ENCODE measurements at regions not wholly inside any gene's neighbourhood (a gene's known extent, or its start where the extent isn't known, plus 50 kb on each side); places are given as distances from the start of the nearest gene placed in this dataset.
"Not testable (repeated sequence)": the region's sequence is repeated elsewhere in the genome, so short reads cannot be mapped to it uniquely, and the experiment has no call there.

- DNase-seq (ENCODE audit: low spot score in 2 of 2) = no peak
- no peak for FAIRE-seq
Measured at GRCh38 chr6:2611092-2611491, 139.6 kb downstream of the MYLK4 start.

- FAIRE-seq (no peak), DNase-seq (ENCODE audit: low spot score in 2 of 2) (no peak)
Measured at GRCh38 chr6:2608503-2608902, 142.2 kb downstream of the MYLK4 start.

- DNase-seq (ENCODE audit: low spot score in 2 of 2) (no peak), FAIRE-seq (no peak)
Measured at GRCh38 chr6:2600363-2600762, 150.4 kb downstream of the MYLK4 start.

- FAIRE-seq (no peak), DNase-seq (ENCODE audit: low spot score in 2 of 2) (no peak)
Measured at GRCh38 chr6:2599817-2600216, 150.9 kb downstream of the MYLK4 start.

- DNase-seq (ENCODE audit: low spot score in 2 of 2) = no peak
- FAIRE-seq = no peak
Measured at GRCh38 chr6:2598867-2599266, 151.9 kb downstream of the MYLK4 start.

GRCh38 chr6:2597991-2598390 is 152.7 kb downstream of the MYLK4 start:
- FAIRE-seq = no peak

GRCh38 chr6:2597457-2597856 is 153.3 kb downstream of the MYLK4 start:
- not testable (repeated sequence) for DNase-seq (ENCODE audit: low spot score in 2 of 2); FAIRE-seq

More at GRCh38 chr6:2597991-2598390, 152.7 kb downstream of the MYLK4 start:
- DNase-seq (ENCODE audit: low spot score in 2 of 2) = no peak

GRCh38 chr6:2596222-2596621 is 154.5 kb downstream of the MYLK4 start:
- FAIRE-seq (no peak), DNase-seq (ENCODE audit: low spot score in 2 of 2) (no peak)

GRCh38 chr6:2594868-2595267 is 155.9 kb downstream of the MYLK4 start:
- DNase-seq (ENCODE audit: low spot score in 2 of 2) (no peak), FAIRE-seq (no peak)

GRCh38 chr6:2593167-2593566 is 157.6 kb downstream of the MYLK4 start:
- FAIRE-seq = no peak

GRCh38 chr6:2589171-2589661 is 161.5 kb downstream of the MYLK4 start:
- FAIRE-seq = no peak
- DNase-seq (ENCODE audit: low spot score in 2 of 2) = no peak

More at GRCh38 chr6:2593167-2593566, 157.6 kb downstream of the MYLK4 start:
- DNase-seq (ENCODE audit: low spot score in 2 of 2) = no peak

GRCh38 chr6:2583459-2583858 is 167.3 kb downstream of the MYLK4 start:
- FAIRE-seq (no peak), DNase-seq (ENCODE audit: low spot score in 2 of 2) (no peak)

GRCh38 chr6:2582268-2582667 is 168.5 kb downstream of the MYLK4 start:
- FAIRE-seq (no peak), DNase-seq (ENCODE audit: low spot score in 2 of 2) (no peak)

- no peak for DNase-seq (ENCODE audit: low spot score in 2 of 2)
Measured at GRCh38 chr6:2581611-2582010, 169.1 kb downstream of the MYLK4 start.

GRCh38 chr6:2581011-2581410 is 169.7 kb downstream of the MYLK4 start:
- DNase-seq (ENCODE audit: low spot score in 2 of 2) (no peak), FAIRE-seq (no peak)

More at GRCh38 chr6:2581611-2582010, 169.1 kb downstream of the MYLK4 start:
- no peak for FAIRE-seq

GRCh38 chr6:2579804-2580570 is 170.7 kb downstream of the MYLK4 start:
- FAIRE-seq = no peak
- DNase-seq (ENCODE audit: low spot score in 2 of 2) = no peak

GRCh38 chr6:2579241-2579761 is 171.4 kb downstream of the MYLK4 start:
- DNase-seq (ENCODE audit: low spot score in 2 of 2) (no peak), FAIRE-seq (no peak)

GRCh38 chr6:2578767-2579166 is 172.0 kb downstream of the MYLK4 start:
- DNase-seq (ENCODE audit: low spot score in 2 of 2) (no peak), FAIRE-seq (no peak)

GRCh38 chr6:2576499-2576898 is 174.2 kb downstream of the MYLK4 start:
- no peak for DNase-seq (ENCODE audit: low spot score in 2 of 2)
- no peak for FAIRE-seq

- FAIRE-seq (no peak), DNase-seq (ENCODE audit: low spot score in 2 of 2) (no peak)
Measured at GRCh38 chr6:2575236-2575635, 175.5 kb downstream of the MYLK4 start.

- FAIRE-seq; DNase-seq (ENCODE audit: low spot score in 2 of 2): not testable (repeated sequence)
Measured at GRCh38 chr6:2569420-2569819, 181.3 kb downstream of the MYLK4 start.

- DNase-seq (ENCODE audit: low spot score in 2 of 2) (no peak), FAIRE-seq (no peak)
Measured at GRCh38 chr6:2566048-2566447, 184.7 kb downstream of the MYLK4 start.

All from frontal cortex (tissue), 3 donors.